ENCODE measurements at regions not wholly inside any gene's neighbourhood (a gene's known extent, or its start where the extent isn't known, plus 50 kb on each side); places are given as distances from the start of the nearest gene placed in this dataset.

- intact Hi-C loops (cut with micrococcal nuclease), result no loop called here
- Histone ChIP-seq H3K79me2 (ENCODE audit: insufficient read depth, low read length) (no peaks in the 10 kb centered on the region), H3K4me3 (replicated peaks in 1 of 2; ENCODE audit: low read depth in 1 of 2, low read length in 2 of 2) (no peak overlapping the region), H3K9ac (ENCODE audit: low read length) (no peak overlapping the region), H3K36me3 (ENCODE audit: control insufficient read depth in 1 of 2, insufficient read depth in 2 of 2, low read length in 2 of 2) (no peaks in the 10 kb centered on the region), H3K4me1 (ENCODE audit: control insufficient read depth in 1 of 2, insufficient read depth in 2 of 2, low read length in 2 of 2) (no peaks in the 10 kb centered on the region), H3K27ac (ENCODE audit: low read depth, low read length) (no peak overlapping the region), H4K20me1 (ENCODE audit: insufficient read depth) (no peaks in the 10 kb centered on the region), H2AFZ (ENCODE audit: low read depth, low read length, poor library complexity, severe bottlenecking) (no peak overlapping the region), H3K9me2 (ENCODE audit: insufficient read depth) (no peaks in the 10 kb centered on the region; the same call in 1 of the 2 replicates), H3K27me3 (ENCODE audit: insufficient read depth, low read length) (no peaks in the 10 kb centered on the region), H3K4me2 (ENCODE audit: low read length) (no peak overlapping the region), H3K9me3 (ENCODE audit: control insufficient read depth in 1 of 2, insufficient read depth in 1 of 2, low read depth in 1 of 2, low read length in 2 of 2) (no peaks in the 10 kb centered on the region)
- TF ChIP-seq CTCF (IDR thresholded peaks at IDR 0.05 in 2 of 3, conservative IDR thresholded peaks at IDR 0.05 in 1 of 3; ENCODE audit: borderline replicate concordance in 1 of 3, insufficient read depth in 1 of 3, low read depth in 2 of 3, low read length in 2 of 3) (no peak), ZNF274 (IDR thresholded peaks at IDR 0.05; ENCODE audit: low read depth, low read length) (no peak), EZH2 (IDR thresholded peaks at IDR 0.05) (no peak), CEBPB (IDR thresholded peaks at IDR 0.05; ENCODE audit: low read depth) (no peak), POLR2AphosphoS5 (IDR thresholded peaks at IDR 0.05; ENCODE audit: low read depth, low read length) (no peak), ZFX (IDR thresholded peaks at IDR 0.05) (no peak), EZH2phosphoT487 (IDR thresholded peaks at IDR 0.05; ENCODE audit: borderline replicate concordance) (no peak), SIN3A (IDR thresholded peaks at IDR 0.05; ENCODE audit: low read depth) (no peak), ATF3 (IDR thresholded peaks at IDR 0.05) (no peak), JUND (IDR thresholded peaks at IDR 0.05) (no peak), TCF7L2 (IDR thresholded peaks at IDR 0.05; ENCODE audit: borderline replicate concordance, extremely low read depth, insufficient read depth, insufficient read length) (no peak)
- ATAC-seq, result no peak
- BruUV-seq (replicated peaks), result no TSS peak
- ChIA-PET RAD21 (ENCODE audit: low non-redundant PET in 1 of 2, low total read pairs in 2 of 2, uncharacterized antibody in 2 of 2, unreplicated experiment in 2 of 2) (no interaction called here), CTCF (no interaction called here), POLR2A (no interaction called here)
- DNase-seq (ENCODE audit: low read depth, low spot score), result no peak
These were observed 204.3 kb downstream of the EFNB2 start for GRCh38 chr13:106331116-106331515.

Data from HCT116 (cell line).